ENCODE measurements at regions not wholly inside any gene's neighbourhood (a gene's known extent, or its start where the extent isn't known, plus 50 kb on each side); places are given as distances from the start of the nearest gene placed in this dataset.

- Histone ChIP-seq H4K8ac (ENCODE audit: low read depth, low read length) (no peak overlapping the region), H3K79me2 (ENCODE audit: control insufficient read depth, insufficient read depth, low read length) (no peaks in the 10 kb centered on the region), H2BK15ac (replicated peaks; ENCODE audit: low read depth) (no peak overlapping the region), H3K4ac (ENCODE audit: low read depth, low read length) (no peak overlapping the region), H2BK5ac (ENCODE audit: low read length) (no peak overlapping the region), H3K79me1 (ENCODE audit: low read length) (no peaks in the 10 kb centered on the region), H3K9ac (ENCODE audit: low read length) (no peak overlapping the region), H3K4me1 (ENCODE audit: control insufficient read depth, low read depth, low read length) (no peaks in the 10 kb centered on the region), H3K4me3 (ENCODE audit: low read length) (no peak overlapping the region), H3K56ac (ENCODE audit: low read length) (no peak overlapping the region), H3K27me3 (ENCODE audit: insufficient read depth, low read length, poor library complexity) (no peaks in the 10 kb centered on the region), H3K18ac (ENCODE audit: low read length) (no peak overlapping the region), H3K4me2 (ENCODE audit: low read length) (no peak overlapping the region), H4K5ac (ENCODE audit: low read length) (no peak overlapping the region), H3K36me3 (ENCODE audit: control insufficient read depth, insufficient read depth, low read length) (no peaks in the 10 kb centered on the region), H2AK5ac (ENCODE audit: low read length) (no peak overlapping the region), H3K27ac (ENCODE audit: low read depth, low read length) (no peak overlapping the region), H2BK120ac (ENCODE audit: low read depth, low read length) (no peak overlapping the region), H3K23ac (ENCODE audit: low read length) (no peak overlapping the region)
- WGBS (ENCODE audit: extremely low coverage, insufficient coverage, low lambda C conversion rate): no CpG with 5 or more reads among the region's 4 CpGs
- no peak for DNase-seq
Observed at GRCh38 chr4:17195461-17196275, 297.2 kb upstream of the LDB2 start.

- no peaks in the 10 kb centered on the region for H3K4me1 ChIP-seq (ENCODE audit: control insufficient read depth, low read depth, low read length)
Observed at GRCh38 chr4:17194586-17194985, 296.1 kb upstream of the LDB2 start.

GRCh38 chr4:17189759-17190158, 291.3 kb upstream of the LDB2 start:
- Histone ChIP-seq H2BK5ac (ENCODE audit: low read length) (no peak overlapping the region), H3K9ac (ENCODE audit: low read length) (no peak overlapping the region), H4K8ac (ENCODE audit: low read depth, low read length) (no peak overlapping the region), H3K56ac (ENCODE audit: low read length) (no peak overlapping the region), H4K5ac (ENCODE audit: low read length) (no peak overlapping the region), H3K23ac (ENCODE audit: low read length) (no peak overlapping the region), H2AK5ac (ENCODE audit: low read length) (no peak overlapping the region), H3K4me2 (ENCODE audit: low read length) (no peak overlapping the region), H3K4me3 (ENCODE audit: low read length) (no peak overlapping the region), H3K36me3 (ENCODE audit: control insufficient read depth, insufficient read depth, low read length) (no peaks in the 10 kb centered on the region), H2BK120ac (ENCODE audit: low read depth, low read length) (no peak overlapping the region), H3K4ac (ENCODE audit: low read depth, low read length) (no peak overlapping the region), H3K79me1 (ENCODE audit: low read length) (no peaks in the 10 kb centered on the region), H3K27me3 (ENCODE audit: insufficient read depth, low read length, poor library complexity) (no peaks in the 10 kb centered on the region), H3K27ac (ENCODE audit: low read depth, low read length) (no peak overlapping the region), H2BK15ac (replicated peaks; ENCODE audit: low read depth) (no peak overlapping the region), H3K18ac (ENCODE audit: low read length) (no peak overlapping the region), H3K79me2 (ENCODE audit: control insufficient read depth, insufficient read depth, low read length) (no peaks in the 10 kb centered on the region), H3K4me1 (ENCODE audit: control insufficient read depth, low read depth, low read length) (no peaks in the 10 kb centered on the region)
- DNase-seq: no peak
- WGBS (ENCODE audit: extremely low coverage, insufficient coverage, low lambda C conversion rate): no CpG with 5 or more reads among the region's 3 CpGs

More at GRCh38 chr4:17194586-17194985, 296.1 kb upstream of the LDB2 start:
- no peak overlapping the region for H2BK120ac ChIP-seq (ENCODE audit: low read depth, low read length)
- no peak overlapping the region for H3K4me3 ChIP-seq (ENCODE audit: low read length)
- no peak overlapping the region for H3K23ac ChIP-seq (ENCODE audit: low read length)
- no peak overlapping the region for H3K4ac ChIP-seq (ENCODE audit: low read depth, low read length)
- H3K79me2 ChIP-seq (ENCODE audit: control insufficient read depth, insufficient read depth, low read length): no peaks in the 10 kb centered on the region
- no peaks in the 10 kb centered on the region for H3K36me3 ChIP-seq (ENCODE audit: control insufficient read depth, insufficient read depth, low read length)
- no CpG with 5 or more reads among the region's 2 CpGs for WGBS (ENCODE audit: extremely low coverage, insufficient coverage, low lambda C conversion rate)
- H2BK5ac ChIP-seq (ENCODE audit: low read length): no peak overlapping the region
- no peak overlapping the region for H3K27ac ChIP-seq (ENCODE audit: low read depth, low read length)
- H3K18ac ChIP-seq (ENCODE audit: low read length): no peak overlapping the region
- H3K9ac ChIP-seq (ENCODE audit: low read length): no peak overlapping the region
- no peaks in the 10 kb centered on the region for H3K79me1 ChIP-seq (ENCODE audit: low read length)
- no peak overlapping the region for H3K56ac ChIP-seq (ENCODE audit: low read length)
- no peak overlapping the region for H2AK5ac ChIP-seq (ENCODE audit: low read length)
- no peak overlapping the region for H2BK15ac ChIP-seq (replicated peaks; ENCODE audit: low read depth)
- H4K5ac ChIP-seq (ENCODE audit: low read length): no peak overlapping the region
- H3K4me2 ChIP-seq (ENCODE audit: low read length): no peak overlapping the region
- DNase-seq: no peak
- no peaks in the 10 kb centered on the region for H3K27me3 ChIP-seq (ENCODE audit: insufficient read depth, low read length, poor library complexity)
- no peak overlapping the region for H4K8ac ChIP-seq (ENCODE audit: low read depth, low read length)

GRCh38 chr4:17189401-17189720, 290.9 kb upstream of the LDB2 start:
- no peaks in the 10 kb centered on the region for H3K36me3 ChIP-seq (ENCODE audit: control insufficient read depth, insufficient read depth, low read length)
- no peak overlapping the region for H3K18ac ChIP-seq (ENCODE audit: low read length)
- H4K5ac ChIP-seq (ENCODE audit: low read length): no peak overlapping the region
- no peak overlapping the region for H3K27ac ChIP-seq (ENCODE audit: low read depth, low read length)
- H3K4me3 ChIP-seq (ENCODE audit: low read length): no peak overlapping the region
- H2BK15ac ChIP-seq (replicated peaks; ENCODE audit: low read depth): no peak overlapping the region
- H3K4me2 ChIP-seq (ENCODE audit: low read length): no peak overlapping the region
- no peak overlapping the region for H3K4ac ChIP-seq (ENCODE audit: low read depth, low read length)
- no peak for DNase-seq
- H3K27me3 ChIP-seq (ENCODE audit: insufficient read depth, low read length, poor library complexity): no peaks in the 10 kb centered on the region
- WGBS (ENCODE audit: extremely low coverage, insufficient coverage, low lambda C conversion rate): no CpG with 5 or more reads among the region's 4 CpGs
- H3K23ac ChIP-seq (ENCODE audit: low read length): no peak overlapping the region
- no peaks in the 10 kb centered on the region for H3K79me1 ChIP-seq (ENCODE audit: low read length)
- H3K56ac ChIP-seq (ENCODE audit: low read length): no peak overlapping the region
- no peak overlapping the region for H2BK120ac ChIP-seq (ENCODE audit: low read depth, low read length)
- no peak overlapping the region for H4K8ac ChIP-seq (ENCODE audit: low read depth, low read length)
- no peaks in the 10 kb centered on the region for H3K79me2 ChIP-seq (ENCODE audit: control insufficient read depth, insufficient read depth, low read length)
- no peaks in the 10 kb centered on the region for H3K4me1 ChIP-seq (ENCODE audit: control insufficient read depth, low read depth, low read length)
- H2BK5ac ChIP-seq (ENCODE audit: low read length): no peak overlapping the region
- H3K9ac ChIP-seq (ENCODE audit: low read length): no peak overlapping the region
- no peak overlapping the region for H2AK5ac ChIP-seq (ENCODE audit: low read length)

GRCh38 chr4:17188547-17189400, 290.3 kb upstream of the LDB2 start:
- H3K4me3 ChIP-seq (ENCODE audit: low read length): no peak overlapping the region

More at GRCh38 chr4:17188547-17189400, 290.3 kb upstream of the LDB2 start:
- H4K8ac ChIP-seq (ENCODE audit: low read depth, low read length): no peak overlapping the region
- H2BK15ac ChIP-seq (replicated peaks; ENCODE audit: low read depth): no peak overlapping the region
- no peak overlapping the region for H2BK5ac ChIP-seq (ENCODE audit: low read length)
- H3K23ac ChIP-seq (ENCODE audit: low read length): no peak overlapping the region
- no peak overlapping the region for H3K56ac ChIP-seq (ENCODE audit: low read length)
- H3K27me3 ChIP-seq (ENCODE audit: insufficient read depth, low read length, poor library complexity): no peaks in the 10 kb centered on the region
- no CpG with 5 or more reads among the region's 4 CpGs for WGBS (ENCODE audit: extremely low coverage, insufficient coverage, low lambda C conversion rate)
- no peak overlapping the region for H3K18ac ChIP-seq (ENCODE audit: low read length)
- H3K79me2 ChIP-seq (ENCODE audit: control insufficient read depth, insufficient read depth, low read length): no peaks in the 10 kb centered on the region
- no peak overlapping the region for H3K9ac ChIP-seq (ENCODE audit: low read length)
- no peaks in the 10 kb centered on the region for H3K36me3 ChIP-seq (ENCODE audit: control insufficient read depth, insufficient read depth, low read length)
- H3K4ac ChIP-seq (ENCODE audit: low read depth, low read length): no peak overlapping the region
- no peak overlapping the region for H2AK5ac ChIP-seq (ENCODE audit: low read length)
- no peaks in the 10 kb centered on the region for H3K79me1 ChIP-seq (ENCODE audit: low read length)
- no peaks in the 10 kb centered on the region for H3K4me1 ChIP-seq (ENCODE audit: control insufficient read depth, low read depth, low read length)
- H3K4me2 ChIP-seq (ENCODE audit: low read length): no peak overlapping the region
- H3K27ac ChIP-seq (ENCODE audit: low read depth, low read length): no peak overlapping the region
- no peak overlapping the region for H4K5ac ChIP-seq (ENCODE audit: low read length)
- DNase-seq: no peak
- no peak overlapping the region for H2BK120ac ChIP-seq (ENCODE audit: low read depth, low read length)
